Dendritic cell treated with granulocyte-macrophage colony-stimulating factor and Interleukin-4, amounts not matched to agents 40 ng/mL and 50 ng/mL, for 4 days (primary cell): ENCODE measurements at regions not wholly inside any gene's neighbourhood (a gene's known extent, or its start where the extent isn't known, plus 50 kb on each side); places are given as distances from the start of the nearest gene placed in this dataset.

Experiments used
- H3K27ac Mint-ChIP-seq: one replicate; pipeline ENCODE4 v1.8.0; 2022; ENCODE audit warnings: mild to moderate bottlenecking, mixed read lengths
- H3K27me3 Mint-ChIP-seq: one replicate; pipeline ENCODE4 v1.8.0; 2022; ENCODE audit warnings: mild to moderate bottlenecking, mixed read lengths
- H3K36me3 Mint-ChIP-seq: one replicate; pipeline ENCODE4 v1.8.0; 2022; ENCODE audit warnings: low read depth, mixed read lengths
- H3K4me1 Mint-ChIP-seq: one replicate; pipeline ENCODE4 v1.8.0; 2022; ENCODE audit warnings: low read depth, mixed read lengths
- H3K4me3 Mint-ChIP-seq: one replicate; pipeline ENCODE4 v1.8.0; 2022; ENCODE audit warnings: mild to moderate bottlenecking, moderate library complexity, mixed read lengths
- H3K9me3 Mint-ChIP-seq: one replicate; pipeline ENCODE4 v1.8.0; 2022; ENCODE audit warnings: mixed read lengths
- intact Hi-C: fragments of 100-400 bp; cut with micrococcal nuclease; formaldehyde crosslinking; loops from one replicate; pipeline ENCODE4 v1.15.0; 2022

GRCh38 chr3:72334681-72335457 is 513.4 kb downstream of the SHQ1 start:
- Mint-ChIP-seq H3K36me3 (no peaks in the 10 kb centered on the region), H3K27me3 (peaks cover 28% of the 10 kb centered on the region), H3K4me1 (no peaks in the 10 kb centered on the region), H3K27ac (no peak overlapping the region), H3K9me3 (no peaks in the 10 kb centered on the region), H3K4me3 (no peak overlapping the region)
- intact Hi-C loops, result no loop called here

GRCh38 chr3:72332689-72333088 is 515.6 kb downstream of the SHQ1 start:
- Mint-ChIP-seq H3K9me3 (no peaks in the 10 kb centered on the region), H3K27ac (no peak overlapping the region), H3K4me1 (no peaks in the 10 kb centered on the region), H3K27me3 (peaks cover 43% of the 10 kb centered on the region), H3K36me3 (no peaks in the 10 kb centered on the region), H3K4me3 (no peak overlapping the region)
- intact Hi-C loops, result no loop called here

- Mint-ChIP-seq H3K27me3 (peaks cover 46% of the 10 kb centered on the region), H3K4me1 (no peaks in the 10 kb centered on the region), H3K27ac (no peak overlapping the region), H3K9me3 (no peaks in the 10 kb centered on the region), H3K36me3 (no peaks in the 10 kb centered on the region), H3K4me3 (no peak overlapping the region)
- intact Hi-C loops, result no loop called here
These were observed 516.2 kb downstream of the SHQ1 start for GRCh38 chr3:72332036-72332435.

GRCh38 chr3:72331076-72331475 is 517.2 kb downstream of the SHQ1 start:
- H3K4me1 Mint-ChIP-seq, result no peaks in the 10 kb centered on the region
- no peak overlapping the region for H3K27ac Mint-ChIP-seq
- intact Hi-C loops, result no loop called here
- no peaks in the 10 kb centered on the region for H3K36me3 Mint-ChIP-seq
- no peak overlapping the region for H3K4me3 Mint-ChIP-seq
- no peaks in the 10 kb centered on the region for H3K9me3 Mint-ChIP-seq
- peaks cover 47% of the 10 kb centered on the region for H3K27me3 Mint-ChIP-seq

- intact Hi-C loops, result no loop called here
- H3K9me3 Mint-ChIP-seq, result no peaks in the 10 kb centered on the region
- H3K4me3 Mint-ChIP-seq, result no peak overlapping the region
- H3K27ac Mint-ChIP-seq, result no peak overlapping the region
- peaks cover 41% of the 10 kb centered on the region for H3K27me3 Mint-ChIP-seq
- H3K4me1 Mint-ChIP-seq, result no peaks in the 10 kb centered on the region
- H3K36me3 Mint-ChIP-seq, result no peaks in the 10 kb centered on the region
These were observed 518.9 kb downstream of the SHQ1 start for GRCh38 chr3:72329354-72329753.

GRCh38 chr3:72328755-72329277 is 519.4 kb downstream of the SHQ1 start:
- no peaks in the 10 kb centered on the region for H3K4me1 Mint-ChIP-seq
- H3K36me3 Mint-ChIP-seq, result no peaks in the 10 kb centered on the region
- H3K27me3 Mint-ChIP-seq, result peaks cover 39% of the 10 kb centered on the region
- H3K9me3 Mint-ChIP-seq, result no peaks in the 10 kb centered on the region
- H3K4me3 Mint-ChIP-seq, result no peak overlapping the region
- no peak overlapping the region for H3K27ac Mint-ChIP-seq
- intact Hi-C loops, result no loop called here

- Mint-ChIP-seq H3K36me3 (no peaks in the 10 kb centered on the region), H3K27me3 (peaks cover 30% of the 10 kb centered on the region), H3K9me3 (no peaks in the 10 kb centered on the region), H3K27ac (no peak overlapping the region), H3K4me3 (no peak overlapping the region), H3K4me1 (no peaks in the 10 kb centered on the region)
- intact Hi-C loops, result no loop called here
These were observed 521.2 kb downstream of the SHQ1 start for GRCh38 chr3:72327008-72327407.

GRCh38 chr3:72324253-72324811 is 523.9 kb downstream of the SHQ1 start:
- no peaks in the 10 kb centered on the region for H3K4me1 Mint-ChIP-seq
- H3K36me3 Mint-ChIP-seq, result no peaks in the 10 kb centered on the region
- H3K27me3 Mint-ChIP-seq, result peaks cover 16% of the 10 kb centered on the region
- intact Hi-C loops, result no loop called here
- H3K27ac Mint-ChIP-seq, result no peak overlapping the region
- no peak overlapping the region for H3K4me3 Mint-ChIP-seq
- H3K9me3 Mint-ChIP-seq, result no peaks in the 10 kb centered on the region

GRCh38 chr3:72323773-72324172 is 524.5 kb downstream of the SHQ1 start:
- Mint-ChIP-seq H3K9me3 (no peaks in the 10 kb centered on the region), H3K36me3 (no peaks in the 10 kb centered on the region), H3K4me3 (no peak overlapping the region), H3K4me1 (no peaks in the 10 kb centered on the region), H3K27me3 (peaks cover 11% of the 10 kb centered on the region), H3K27ac (no peak overlapping the region)
- intact Hi-C loops, result no loop called here

- H3K4me3 Mint-ChIP-seq, result no peak overlapping the region
- H3K36me3 Mint-ChIP-seq, result no peaks in the 10 kb centered on the region
- H3K27ac Mint-ChIP-seq, result no peak overlapping the region
- intact Hi-C loops, result no loop called here
- H3K4me1 Mint-ChIP-seq, result no peaks in the 10 kb centered on the region
- peaks cover 3% of the 10 kb centered on the region for H3K27me3 Mint-ChIP-seq
- no peaks in the 10 kb centered on the region for H3K9me3 Mint-ChIP-seq
These were observed 525.8 kb downstream of the SHQ1 start for GRCh38 chr3:72322264-72322976.

GRCh38 chr3:72320955-72321303 is 527.3 kb downstream of the SHQ1 start:
- no peak overlapping the region for H3K4me3 Mint-ChIP-seq
- no peak overlapping the region for H3K27ac Mint-ChIP-seq
- H3K27me3 Mint-ChIP-seq, result peaks cover 6% of the 10 kb centered on the region
- no peaks in the 10 kb centered on the region for H3K4me1 Mint-ChIP-seq
- no peaks in the 10 kb centered on the region for H3K9me3 Mint-ChIP-seq
- no peaks in the 10 kb centered on the region for H3K36me3 Mint-ChIP-seq
- intact Hi-C loops, result no loop called here

GRCh38 chr3:72320095-72320954 is 527.9 kb downstream of the SHQ1 start:
- H3K27ac Mint-ChIP-seq, result no peak overlapping the region
- H3K36me3 Mint-ChIP-seq, result no peaks in the 10 kb centered on the region
- intact Hi-C loops, result no loop called here
- peaks cover 6% of the 10 kb centered on the region for H3K27me3 Mint-ChIP-seq
- H3K4me1 Mint-ChIP-seq, result no peaks in the 10 kb centered on the region
- H3K4me3 Mint-ChIP-seq, result no peak overlapping the region
- H3K9me3 Mint-ChIP-seq, result no peaks in the 10 kb centered on the region

- intact Hi-C loops, result loop anchor here (10.0 kb wide), 1 partner anchor 65 kb away; no protein-coding TSS in a partner anchor
- H3K36me3 Mint-ChIP-seq, result no peaks in the 10 kb centered on the region
- H3K4me1 Mint-ChIP-seq, result peaks cover 3% of the 10 kb centered on the region
- H3K27ac Mint-ChIP-seq, result no peak overlapping the region
- no peak overlapping the region for H3K4me3 Mint-ChIP-seq
- no peaks in the 10 kb centered on the region for H3K9me3 Mint-ChIP-seq
- peaks cover 9% of the 10 kb centered on the region for H3K27me3 Mint-ChIP-seq
These were observed 528.8 kb downstream of the SHQ1 start for GRCh38 chr3:72319194-72320094.
